ENCODE measurements at regions not wholly inside any gene's neighbourhood (a gene's known extent, or its start where the extent isn't known, plus 50 kb on each side); places are given as distances from the start of the nearest gene placed in this dataset.
"Not testable (repeated sequence)": the region's sequence is repeated elsewhere in the genome, so short reads cannot be mapped to it uniquely, and the experiment has no call there.

DNA sequence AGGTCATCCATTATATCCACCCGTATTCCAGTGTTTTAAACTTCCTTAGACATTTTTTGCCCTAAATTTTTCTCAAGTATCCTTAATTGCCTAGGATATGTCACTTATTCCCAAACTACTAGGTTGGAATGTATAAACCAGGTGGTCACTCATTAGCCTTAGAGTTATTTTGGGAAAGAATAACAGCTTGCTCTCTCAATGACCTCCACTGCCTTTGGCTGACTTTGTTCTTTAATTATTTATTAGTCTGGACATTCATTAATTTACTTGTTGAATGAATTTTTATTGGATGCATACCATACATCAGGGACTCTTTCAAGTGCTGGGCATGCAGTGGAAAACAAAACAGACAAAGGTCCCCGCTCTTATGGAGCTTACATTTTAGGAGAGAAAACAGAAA, 609.3 kb upstream of the IGFBP7 start:
- CTCF ChIA-PET = no interaction called here

DNA sequence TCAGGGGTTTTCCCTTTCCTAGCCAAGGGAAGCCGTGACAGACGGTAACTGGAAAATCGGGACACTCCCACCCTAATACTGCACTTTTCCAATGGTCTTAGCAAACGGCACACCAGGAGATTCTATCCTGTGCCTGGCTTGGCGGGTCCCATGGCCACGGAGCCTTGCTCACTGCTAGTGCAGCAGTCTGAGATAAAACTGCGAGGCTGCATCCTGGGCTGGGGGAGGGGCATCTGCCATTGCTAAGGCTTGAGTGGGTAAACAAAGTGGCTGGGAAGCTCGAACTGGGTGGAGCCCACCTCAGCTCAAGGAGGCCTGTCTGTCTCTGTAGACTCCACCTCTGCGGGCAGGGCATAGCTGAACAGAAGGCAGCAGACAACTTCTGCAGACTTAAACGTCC, 604.1 kb upstream of the IGFBP7 start:
- H3K27me3 Mint-ChIP-seq; H3K27ac Mint-ChIP-seq; CTCF ChIA-PET; ATAC-seq; H3K36me3 Mint-ChIP-seq; DNase-seq; H3K9me3 Mint-ChIP-seq (ENCODE audit: low read depth); H3K4me1 Mint-ChIP-seq; H3K4me3 Mint-ChIP-seq: not testable (repeated sequence)

More for the DNA sequence above, 609.3 kb upstream of the IGFBP7 start:
- H3K27me3 Mint-ChIP-seq = no peaks in the 10 kb centered on the region
- H3K4me3 Mint-ChIP-seq = no peak overlapping the region
- DNase-seq (no peak), ATAC-seq (no peak)
- H3K9me3 Mint-ChIP-seq (ENCODE audit: low read depth) = peaks cover 9% of the 10 kb centered on the region
- no peaks in the 10 kb centered on the region for H3K36me3 Mint-ChIP-seq
- no peak overlapping the region for H3K27ac Mint-ChIP-seq
- H3K4me1 Mint-ChIP-seq = no peaks in the 10 kb centered on the region

- no peaks in the 10 kb centered on the region for H3K4me1 Mint-ChIP-seq
- DNase-seq = no peak
- H3K36me3 Mint-ChIP-seq = no peaks in the 10 kb centered on the region
- H3K27ac Mint-ChIP-seq = no peak overlapping the region
- peaks cover 5% of the 10 kb centered on the region for H3K9me3 Mint-ChIP-seq (ENCODE audit: low read depth)
- CTCF ChIA-PET = no interaction called here
- no peak overlapping the region for H3K4me3 Mint-ChIP-seq
- no peak for ATAC-seq
- H3K27me3 Mint-ChIP-seq = no peaks in the 10 kb centered on the region
Measured at GRCh38 chr4:57710053-57710452, 599.9 kb upstream of the IGFBP7 start.

DNA sequence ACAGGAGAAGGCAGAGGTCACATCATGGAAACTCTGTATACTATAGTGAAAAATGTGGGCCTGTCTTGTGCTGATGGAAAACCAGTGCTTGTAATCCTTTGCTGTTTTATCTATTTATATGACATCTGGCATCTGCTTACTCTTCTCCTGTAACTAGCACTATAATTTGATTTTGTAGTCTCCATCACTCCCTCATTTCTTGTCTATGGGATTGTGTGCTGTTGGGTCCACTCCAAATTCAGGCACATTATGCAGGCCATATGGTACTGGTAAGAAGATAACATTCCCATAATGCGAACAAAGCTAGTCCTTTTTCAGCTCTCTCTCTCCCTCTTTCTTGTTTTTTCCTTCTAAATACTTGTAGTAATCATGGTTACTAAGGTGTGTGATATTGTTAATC, 581.2 kb upstream of the IGFBP7 start:
- H3K4me1 Mint-ChIP-seq = no peaks in the 10 kb centered on the region
- H3K27ac Mint-ChIP-seq = no peak overlapping the region
- H3K4me3 Mint-ChIP-seq = no peak overlapping the region
- H3K36me3 Mint-ChIP-seq = no peaks in the 10 kb centered on the region
- CTCF ChIA-PET = no interaction called here
- H3K27me3 Mint-ChIP-seq = no peaks in the 10 kb centered on the region
- ATAC-seq (no peak), DNase-seq (no peak)
- peaks cover 2% of the 10 kb centered on the region for H3K9me3 Mint-ChIP-seq (ENCODE audit: low read depth)

GRCh38 chr4:57689693-57690205, 579.6 kb upstream of the IGFBP7 start:
- ATAC-seq (no peak), DNase-seq (no peak)
- Mint-ChIP-seq H3K4me1 (no peaks in the 10 kb centered on the region), H3K36me3 (no peaks in the 10 kb centered on the region), H3K27me3 (no peaks in the 10 kb centered on the region), H3K9me3 (ENCODE audit: low read depth) (peaks cover 2% of the 10 kb centered on the region), H3K27ac (no peak overlapping the region), H3K4me3 (no peak overlapping the region)
- CTCF ChIA-PET = no interaction called here

- H3K9me3 Mint-ChIP-seq (ENCODE audit: low read depth) = peaks cover 5% of the 10 kb centered on the region
- CTCF ChIA-PET = no interaction called here
- H3K27ac Mint-ChIP-seq = no peak overlapping the region
- H3K4me3 Mint-ChIP-seq = no peak overlapping the region
- no peaks in the 10 kb centered on the region for H3K36me3 Mint-ChIP-seq
- ATAC-seq (no peak), DNase-seq (no peak)
- H3K4me1 Mint-ChIP-seq = no peaks in the 10 kb centered on the region
- H3K27me3 Mint-ChIP-seq = no peaks in the 10 kb centered on the region
Measured at GRCh38 chr4:57682275-57682674, 572.1 kb upstream of the IGFBP7 start.

DNA sequence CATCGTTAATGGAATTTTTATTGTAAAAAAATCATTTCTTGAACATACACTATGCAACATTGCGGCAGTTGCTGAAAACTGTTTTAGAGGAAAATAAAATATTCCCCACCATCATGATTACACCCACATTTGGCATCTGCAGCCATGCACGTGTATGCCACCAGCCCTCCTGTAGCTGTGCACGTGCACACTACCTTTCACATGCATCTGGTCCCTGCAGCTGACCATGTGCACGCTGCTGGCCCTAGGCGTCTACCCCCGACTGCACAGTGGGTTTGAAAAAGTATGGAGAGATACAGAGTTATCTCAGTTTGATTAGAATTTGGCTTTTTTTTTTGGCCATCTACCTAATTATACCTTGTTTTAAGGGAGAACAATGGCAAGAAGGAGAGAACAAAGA, 569.8 kb upstream of the IGFBP7 start:
- DNase-seq (no peak), ATAC-seq (no peak)
- no peaks in the 10 kb centered on the region for H3K4me1 Mint-ChIP-seq
- no peaks in the 10 kb centered on the region for H3K36me3 Mint-ChIP-seq
- CTCF ChIA-PET = no interaction called here
- H3K9me3 Mint-ChIP-seq (ENCODE audit: low read depth) = peaks cover 3% of the 10 kb centered on the region
- no peak overlapping the region for H3K4me3 Mint-ChIP-seq
- H3K27ac Mint-ChIP-seq = no peak overlapping the region
- no peaks in the 10 kb centered on the region for H3K27me3 Mint-ChIP-seq

GRCh38 chr4:57676394-57676793, 566.2 kb upstream of the IGFBP7 start:
- ATAC-seq (no peak), DNase-seq (no peak)
- H3K27ac Mint-ChIP-seq = no peak overlapping the region
- H3K4me1 Mint-ChIP-seq = no peaks in the 10 kb centered on the region
- no peak overlapping the region for H3K4me3 Mint-ChIP-seq
- CTCF ChIA-PET = no interaction called here
- no peaks in the 10 kb centered on the region for H3K36me3 Mint-ChIP-seq
- H3K27me3 Mint-ChIP-seq = no peaks in the 10 kb centered on the region
- H3K9me3 Mint-ChIP-seq (ENCODE audit: low read depth) = peaks cover 3% of the 10 kb centered on the region

DNA sequence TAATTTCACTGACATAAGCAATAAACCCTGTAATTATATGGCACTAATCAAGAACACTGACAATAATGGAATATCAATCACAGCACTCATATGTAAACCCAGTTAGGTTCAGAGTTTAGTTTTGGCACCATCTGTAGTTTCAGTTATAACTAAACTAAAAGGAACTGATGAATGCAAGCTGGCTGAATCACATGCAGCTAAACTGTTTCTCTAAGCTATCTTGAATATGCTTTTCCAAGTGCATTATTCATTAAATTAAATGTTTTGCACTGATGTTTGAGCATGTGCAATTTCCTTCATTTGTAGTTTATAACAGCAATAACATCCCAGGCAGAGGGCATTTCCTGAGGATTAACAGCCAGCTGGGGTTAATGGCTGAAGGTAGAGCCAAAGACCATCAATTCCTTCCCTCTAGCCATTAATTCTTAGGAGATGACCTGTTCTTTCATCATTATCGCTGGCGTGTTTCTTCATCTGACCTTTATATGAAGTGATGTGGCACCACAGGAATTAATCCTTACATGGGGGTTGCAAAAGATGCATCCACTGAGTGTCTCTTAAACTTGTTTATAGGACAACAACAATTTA, 562.8 kb upstream of the IGFBP7 start:
- no peak overlapping the region for H3K27ac Mint-ChIP-seq
- no peak overlapping the region for H3K4me3 Mint-ChIP-seq
- H3K36me3 Mint-ChIP-seq = no peaks in the 10 kb centered on the region
- no peaks in the 10 kb centered on the region for H3K4me1 Mint-ChIP-seq
- DNase-seq (no peak), ATAC-seq (no peak)
- CTCF ChIA-PET = interaction anchor here (0.7 kb wide), 1 partner anchor 608 kb away, joined by 3 read pairs; no protein-coding TSS in a partner anchor
- H3K9me3 Mint-ChIP-seq (ENCODE audit: low read depth) = peaks cover 3% of the 10 kb centered on the region
- H3K27me3 Mint-ChIP-seq = no peaks in the 10 kb centered on the region

GRCh38 chr4:57668621-57669020, 558.4 kb upstream of the IGFBP7 start:
- no peaks in the 10 kb centered on the region for H3K4me1 Mint-ChIP-seq
- H3K27me3 Mint-ChIP-seq = no peaks in the 10 kb centered on the region
- no peaks in the 10 kb centered on the region for H3K36me3 Mint-ChIP-seq
- no peak for ATAC-seq
- peaks cover 3% of the 10 kb centered on the region for H3K9me3 Mint-ChIP-seq (ENCODE audit: low read depth)
- CTCF ChIA-PET = no interaction called here
- no peak for DNase-seq
- no peak overlapping the region for H3K27ac Mint-ChIP-seq
- H3K4me3 Mint-ChIP-seq = no peak overlapping the region

- no peak for DNase-seq
- Mint-ChIP-seq H3K36me3 (no peaks in the 10 kb centered on the region), H3K27me3 (no peaks in the 10 kb centered on the region), H3K4me1 (no peaks in the 10 kb centered on the region), H3K27ac (no peak overlapping the region), H3K4me3 (no peak overlapping the region), H3K9me3 (ENCODE audit: low read depth) (peaks cover 3% of the 10 kb centered on the region)
- ATAC-seq = no peak
- CTCF ChIA-PET = no interaction called here
Measured at GRCh38 chr4:57665806-57666205, 555.6 kb upstream of the IGFBP7 start.

- Mint-ChIP-seq H3K4me3 (no peak overlapping the region), H3K4me1 (no peaks in the 10 kb centered on the region), H3K9me3 (ENCODE audit: low read depth) (peaks cover 3% of the 10 kb centered on the region), H3K36me3 (no peaks in the 10 kb centered on the region), H3K27me3 (no peaks in the 10 kb centered on the region), H3K27ac (no peak overlapping the region)
- CTCF ChIA-PET = no interaction called here
- DNase-seq (no peak), ATAC-seq (no peak)
Measured at GRCh38 chr4:57661517-57662090, 551.4 kb upstream of the IGFBP7 start.

DNA sequence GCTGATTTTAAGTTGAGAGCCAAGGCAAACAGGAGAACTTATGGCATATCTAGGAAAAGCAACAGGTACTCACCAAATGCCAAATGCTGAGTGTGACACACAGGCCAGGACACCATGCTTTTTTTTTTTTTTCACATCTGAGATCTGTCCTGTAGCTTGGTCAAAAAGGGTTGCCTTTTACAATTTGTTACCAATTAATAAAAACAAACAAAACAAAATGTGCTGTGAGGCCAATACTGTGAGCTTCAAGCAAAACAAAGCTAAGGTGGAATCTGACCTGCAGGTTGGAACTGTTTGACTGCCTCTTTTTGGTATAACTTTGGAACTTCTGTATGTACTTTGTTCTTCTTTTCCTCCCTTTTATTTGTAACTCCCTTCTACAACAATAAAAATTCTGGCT, 548.5 kb upstream of the IGFBP7 start:
- no peaks in the 10 kb centered on the region for H3K4me1 Mint-ChIP-seq
- ATAC-seq (no peak), DNase-seq (no peak)
- H3K27ac Mint-ChIP-seq = no peak overlapping the region
- H3K4me3 Mint-ChIP-seq = no peak overlapping the region
- CTCF ChIA-PET = no interaction called here
- no peaks in the 10 kb centered on the region for H3K27me3 Mint-ChIP-seq
- H3K9me3 Mint-ChIP-seq (ENCODE audit: low read depth) = peaks cover 3% of the 10 kb centered on the region
- H3K36me3 Mint-ChIP-seq = no peaks in the 10 kb centered on the region

GRCh38 chr4:57658188-57658587, 548.0 kb upstream of the IGFBP7 start:
- no peak overlapping the region for H3K27ac Mint-ChIP-seq
- H3K27me3 Mint-ChIP-seq = no peaks in the 10 kb centered on the region
- no peaks in the 10 kb centered on the region for H3K36me3 Mint-ChIP-seq
- DNase-seq (no peak), ATAC-seq (no peak)
- H3K4me3 Mint-ChIP-seq = no peak overlapping the region
- CTCF ChIA-PET = no interaction called here
- H3K9me3 Mint-ChIP-seq (ENCODE audit: low read depth) = peaks cover 3% of the 10 kb centered on the region
- no peaks in the 10 kb centered on the region for H3K4me1 Mint-ChIP-seq

GRCh38 chr4:57655342-57655741, 545.2 kb upstream of the IGFBP7 start:
- H3K4me1 Mint-ChIP-seq = no peaks in the 10 kb centered on the region
- H3K27ac Mint-ChIP-seq = no peak overlapping the region
- CTCF ChIA-PET = no interaction called here
- no peaks in the 10 kb centered on the region for H3K27me3 Mint-ChIP-seq
- H3K4me3 Mint-ChIP-seq = no peak overlapping the region
- H3K36me3 Mint-ChIP-seq = no peaks in the 10 kb centered on the region
- no peak for DNase-seq
- no peaks in the 10 kb centered on the region for H3K9me3 Mint-ChIP-seq (ENCODE audit: low read depth)
- ATAC-seq = no peak
